ENCODE measurements at regions not wholly inside any gene's neighbourhood (a gene's known extent, or its start where the extent isn't known, plus 50 kb on each side); places are given as distances from the start of the nearest gene placed in this dataset.

- Histone ChIP-seq H3K27ac (ENCODE audit: low read depth, low read length) (no peak overlapping the region), H3K4me3 (ENCODE audit: low read length in 3 of 3) (no peak overlapping the region), H3K27me3 (ENCODE audit: control insufficient read depth in 3 of 3, insufficient read depth in 3 of 3, low read length in 3 of 3) (no peaks in the 10 kb centered on the region), H3K9me3 (ENCODE audit: control insufficient read depth in 3 of 3, low read length in 3 of 3) (no peaks in the 10 kb centered on the region), H3K36me3 (ENCODE audit: control insufficient read depth in 3 of 3, insufficient read depth in 3 of 3, low read length in 3 of 3) (no peaks in the 10 kb centered on the region), H3K9ac (ENCODE audit: low read depth in 1 of 3, low read length in 3 of 3) (no peak overlapping the region), H3K4me1 (ENCODE audit: control insufficient read depth in 3 of 3, insufficient read depth in 3 of 3, low read length in 3 of 3) (no peaks in the 10 kb centered on the region)
Measured at GRCh38 chr4:104393655-104394324, 100.9 kb downstream of the CXXC4 start.

- no peaks in the 10 kb centered on the region for H3K36me3 ChIP-seq (ENCODE audit: control insufficient read depth in 3 of 3, insufficient read depth in 3 of 3, low read length in 3 of 3)
- no peaks in the 10 kb centered on the region for H3K27me3 ChIP-seq (ENCODE audit: control insufficient read depth in 3 of 3, insufficient read depth in 3 of 3, low read length in 3 of 3)
- no peak overlapping the region for H3K9ac ChIP-seq (ENCODE audit: low read depth in 1 of 3, low read length in 3 of 3)
- no peaks in the 10 kb centered on the region for H3K9me3 ChIP-seq (ENCODE audit: control insufficient read depth in 3 of 3, low read length in 3 of 3)
- no peaks in the 10 kb centered on the region for H3K4me1 ChIP-seq (ENCODE audit: control insufficient read depth in 3 of 3, insufficient read depth in 3 of 3, low read length in 3 of 3)
- no peak overlapping the region for H3K4me3 ChIP-seq (ENCODE audit: low read length in 3 of 3)
- no peak overlapping the region for H3K27ac ChIP-seq (ENCODE audit: low read depth, low read length)
Measured at GRCh38 chr4:104385713-104386112, 109.0 kb downstream of the CXXC4 start.

GRCh38 chr4:104382961-104383360 is 111.7 kb downstream of the CXXC4 start:
- Histone ChIP-seq H3K27ac (ENCODE audit: low read depth, low read length) (no peak overlapping the region), H3K9ac (ENCODE audit: low read depth in 1 of 3, low read length in 3 of 3) (no peak overlapping the region), H3K4me1 (ENCODE audit: control insufficient read depth in 3 of 3, insufficient read depth in 3 of 3, low read length in 3 of 3) (no peaks in the 10 kb centered on the region), H3K4me3 (ENCODE audit: low read length in 3 of 3) (no peak overlapping the region), H3K27me3 (ENCODE audit: control insufficient read depth in 3 of 3, insufficient read depth in 3 of 3, low read length in 3 of 3) (no peaks in the 10 kb centered on the region), H3K36me3 (ENCODE audit: control insufficient read depth in 3 of 3, insufficient read depth in 3 of 3, low read length in 3 of 3) (no peaks in the 10 kb centered on the region), H3K9me3 (ENCODE audit: control insufficient read depth in 3 of 3, low read length in 3 of 3) (no peaks in the 10 kb centered on the region)

- Histone ChIP-seq H3K4me1 (ENCODE audit: control insufficient read depth in 3 of 3, insufficient read depth in 3 of 3, low read length in 3 of 3) (no peaks in the 10 kb centered on the region), H3K9me3 (ENCODE audit: control insufficient read depth in 3 of 3, low read length in 3 of 3) (no peaks in the 10 kb centered on the region), H3K4me3 (ENCODE audit: low read length in 3 of 3) (no peak overlapping the region), H3K36me3 (ENCODE audit: control insufficient read depth in 3 of 3, insufficient read depth in 3 of 3, low read length in 3 of 3) (no peaks in the 10 kb centered on the region), H3K27me3 (ENCODE audit: control insufficient read depth in 3 of 3, insufficient read depth in 3 of 3, low read length in 3 of 3) (no peaks in the 10 kb centered on the region), H3K9ac (ENCODE audit: low read depth in 1 of 3, low read length in 3 of 3) (no peak overlapping the region), H3K27ac (ENCODE audit: low read depth, low read length) (no peak overlapping the region)
Measured at GRCh38 chr4:104381729-104382128, 113.0 kb downstream of the CXXC4 start.

- no peak overlapping the region for H3K9ac ChIP-seq (ENCODE audit: low read depth in 1 of 3, low read length in 3 of 3)
- H3K9me3 ChIP-seq (ENCODE audit: control insufficient read depth in 3 of 3, low read length in 3 of 3): no peaks in the 10 kb centered on the region
- no peaks in the 10 kb centered on the region for H3K27me3 ChIP-seq (ENCODE audit: control insufficient read depth in 3 of 3, insufficient read depth in 3 of 3, low read length in 3 of 3)
- no peak overlapping the region for H3K27ac ChIP-seq (ENCODE audit: low read depth, low read length)
- no peaks in the 10 kb centered on the region for H3K4me1 ChIP-seq (ENCODE audit: control insufficient read depth in 3 of 3, insufficient read depth in 3 of 3, low read length in 3 of 3)
- no peaks in the 10 kb centered on the region for H3K36me3 ChIP-seq (ENCODE audit: control insufficient read depth in 3 of 3, insufficient read depth in 3 of 3, low read length in 3 of 3)
- no peak overlapping the region for H3K4me3 ChIP-seq (ENCODE audit: low read length in 3 of 3)
Measured at GRCh38 chr4:104365618-104366017, 129.1 kb downstream of the CXXC4 start.

GRCh38 chr4:104353481-104353880 is 141.2 kb downstream of the CXXC4 start:
- Histone ChIP-seq H3K9ac (ENCODE audit: low read depth in 1 of 3, low read length in 3 of 3) (no peak overlapping the region), H3K27me3 (ENCODE audit: control insufficient read depth in 3 of 3, insufficient read depth in 3 of 3, low read length in 3 of 3) (no peaks in the 10 kb centered on the region), H3K4me1 (ENCODE audit: control insufficient read depth in 3 of 3, insufficient read depth in 3 of 3, low read length in 3 of 3) (no peaks in the 10 kb centered on the region), H3K9me3 (ENCODE audit: control insufficient read depth in 3 of 3, low read length in 3 of 3) (peaks cover 4 to 9% (median 5%) of the 10 kb centered on the region in 3 donors), H3K36me3 (ENCODE audit: control insufficient read depth in 3 of 3, insufficient read depth in 3 of 3, low read length in 3 of 3) (no peaks in the 10 kb centered on the region), H3K27ac (ENCODE audit: low read depth, low read length) (no peak overlapping the region), H3K4me3 (ENCODE audit: low read length in 3 of 3) (no peak overlapping the region)

- H3K27ac ChIP-seq (ENCODE audit: low read depth, low read length): no peak overlapping the region
- H3K4me3 ChIP-seq (ENCODE audit: low read length in 3 of 3): no peak overlapping the region
- no peaks in the 10 kb centered on the region for H3K36me3 ChIP-seq (ENCODE audit: control insufficient read depth in 3 of 3, insufficient read depth in 3 of 3, low read length in 3 of 3)
- H3K4me1 ChIP-seq (ENCODE audit: control insufficient read depth in 3 of 3, insufficient read depth in 3 of 3, low read length in 3 of 3): no peaks in the 10 kb centered on the region
- H3K9me3 ChIP-seq (ENCODE audit: control insufficient read depth in 3 of 3, low read length in 3 of 3): peaks cover 4 to 9% (median 5%) of the 10 kb centered on the region in 3 donors
- no peaks in the 10 kb centered on the region for H3K27me3 ChIP-seq (ENCODE audit: control insufficient read depth in 3 of 3, insufficient read depth in 3 of 3, low read length in 3 of 3)
- H3K9ac ChIP-seq (ENCODE audit: low read depth in 1 of 3, low read length in 3 of 3): no peak overlapping the region
Measured at GRCh38 chr4:104352211-104352610, 142.5 kb downstream of the CXXC4 start.

GRCh38 chr4:104351706-104352105 is 143.0 kb downstream of the CXXC4 start:
- Histone ChIP-seq H3K27ac (ENCODE audit: low read depth, low read length) (no peak overlapping the region), H3K27me3 (ENCODE audit: control insufficient read depth in 3 of 3, insufficient read depth in 3 of 3, low read length in 3 of 3) (no peaks in the 10 kb centered on the region), H3K4me1 (ENCODE audit: control insufficient read depth in 3 of 3, insufficient read depth in 3 of 3, low read length in 3 of 3) (no peaks in the 10 kb centered on the region), H3K36me3 (ENCODE audit: control insufficient read depth in 3 of 3, insufficient read depth in 3 of 3, low read length in 3 of 3) (no peaks in the 10 kb centered on the region), H3K9ac (ENCODE audit: low read depth in 1 of 3, low read length in 3 of 3) (no peak overlapping the region), H3K9me3 (ENCODE audit: control insufficient read depth in 3 of 3, low read length in 3 of 3) (peaks cover 3 to 9% (median 5%) of the 10 kb centered on the region in 3 donors), H3K4me3 (ENCODE audit: low read length in 3 of 3) (no peak overlapping the region)

GRCh38 chr4:104345598-104346242 is 149.0 kb downstream of the CXXC4 start:
- H3K36me3 ChIP-seq (ENCODE audit: control insufficient read depth in 3 of 3, insufficient read depth in 3 of 3, low read length in 3 of 3): no peaks in the 10 kb centered on the region
- no peaks in the 10 kb centered on the region for H3K27me3 ChIP-seq (ENCODE audit: control insufficient read depth in 3 of 3, insufficient read depth in 3 of 3, low read length in 3 of 3)
- no peak overlapping the region for H3K4me3 ChIP-seq (ENCODE audit: low read length in 3 of 3)
- no peaks in the 10 kb centered on the region for H3K9me3 ChIP-seq (ENCODE audit: control insufficient read depth in 3 of 3, low read length in 3 of 3)
- H3K4me1 ChIP-seq (ENCODE audit: control insufficient read depth in 3 of 3, insufficient read depth in 3 of 3, low read length in 3 of 3): no peaks in the 10 kb centered on the region
- H3K27ac ChIP-seq (ENCODE audit: low read depth, low read length): no peak overlapping the region
- no peak overlapping the region for H3K9ac ChIP-seq (ENCODE audit: low read depth in 1 of 3, low read length in 3 of 3)

- no peak overlapping the region for H3K9ac ChIP-seq (ENCODE audit: low read depth in 1 of 3, low read length in 3 of 3)
- no peaks in the 10 kb centered on the region for H3K9me3 ChIP-seq (ENCODE audit: control insufficient read depth in 3 of 3, low read length in 3 of 3)
- H3K4me3 ChIP-seq (ENCODE audit: low read length in 3 of 3): no peak overlapping the region
- H3K27me3 ChIP-seq (ENCODE audit: control insufficient read depth in 3 of 3, insufficient read depth in 3 of 3, low read length in 3 of 3): no peaks in the 10 kb centered on the region
- no peaks in the 10 kb centered on the region for H3K36me3 ChIP-seq (ENCODE audit: control insufficient read depth in 3 of 3, insufficient read depth in 3 of 3, low read length in 3 of 3)
- H3K27ac ChIP-seq (ENCODE audit: low read depth, low read length): no peak overlapping the region
- no peaks in the 10 kb centered on the region for H3K4me1 ChIP-seq (ENCODE audit: control insufficient read depth in 3 of 3, insufficient read depth in 3 of 3, low read length in 3 of 3)
Measured at GRCh38 chr4:104344342-104344980, 150.2 kb downstream of the CXXC4 start.
